Calu3 (cell line): ENCODE measurements at regions not wholly inside any gene's neighbourhood (a gene's known extent, or its start where the extent isn't known, plus 50 kb on each side); places are given as distances from the start of the nearest gene placed in this dataset.

Experiments
- BruUV-seq: library from RNA; stranded (reverse); fragments of 400-500 nt; replicated peaks from 2 replicates; lab custom pipeline; 2021; lab: Mats Ljungman, UMichigan
- CTCF ChIA-PET: fragments of 300-600 bp; sonication (Branson Sonifier 250); formaldehyde crosslinking; loops from one replicate; lab custom pipeline; 2022; ENCODE audit warnings: antibody characterized with exemption; lab: Charles Lee
- DNase-seq: peaks from one replicate; pipeline ENCODE4 v3.0.0; 2022
- H3K27ac Mint-ChIP-seq: one replicate; pipeline ENCODE4 v1.8.0; 2022; ENCODE audit warnings: mixed read lengths; ENCODE audit not compliant: unreplicated experiment
- H3K27me3 Mint-ChIP-seq: one replicate; pipeline ENCODE4 v1.8.0; 2022; ENCODE audit warnings: mixed read lengths; ENCODE audit not compliant: unreplicated experiment
- H3K36me3 Mint-ChIP-seq: one replicate; pipeline ENCODE4 v1.8.0; 2022; ENCODE audit warnings: mild to moderate bottlenecking, moderate library complexity, mixed read lengths; ENCODE audit not compliant: insufficient read depth, unreplicated experiment
- H3K4me1 Mint-ChIP-seq: one replicate; pipeline ENCODE4 v1.8.0; 2022; ENCODE audit warnings: mild to moderate bottlenecking, low read depth, mixed read lengths; ENCODE audit not compliant: unreplicated experiment
- H3K4me3 Mint-ChIP-seq: one replicate; pipeline ENCODE4 v1.8.0; 2022; ENCODE audit warnings: mild to moderate bottlenecking, low read depth, moderate library complexity, mixed read lengths; ENCODE audit not compliant: unreplicated experiment
- H3K9me3 Mint-ChIP-seq: one replicate; pipeline ENCODE4 v1.8.0; 2022; ENCODE audit warnings: low read depth, mixed read lengths; ENCODE audit not compliant: unreplicated experiment
- CTCF ChIP-seq: fragments of 200-600 bp; IDR thresholded peaks from one replicate; pipeline ENCODE4 v1.8.0; 2022; ENCODE audit warnings: antibody characterized with exemption; ENCODE audit not compliant: unreplicated experiment
- intact Hi-C: fragments of 100-400 bp; cut with micrococcal nuclease; formaldehyde crosslinking; loops from one replicate; pipeline ENCODE4 v1.10.0; 2022; ENCODE audit not compliant: unreplicated experiment

GRCh38 chr10:3355536-3355935 is 183.0 kb upstream of the PITRM1 start:
- Mint-ChIP-seq H3K4me1 (no peaks in the 10 kb centered on the region), H3K4me3 (no peak overlapping the region)
- CTCF ChIA-PET = no interaction called here

GRCh38 chr10:3354174-3354900 is 181.8 kb upstream of the PITRM1 start:
- Mint-ChIP-seq H3K27me3 (peaks cover 22% of the 10 kb centered on the region), H3K27ac (no peak overlapping the region), H3K4me3 (no peak overlapping the region), H3K4me1 (no peaks in the 10 kb centered on the region), H3K9me3 (peaks cover 3% of the 10 kb centered on the region), H3K36me3 (no peaks in the 10 kb centered on the region)
- TF ChIP-seq CTCF = no peak
- CTCF ChIA-PET = no interaction called here
- intact Hi-C loops = no loop called here
- DNase-seq = no peak
- no TSS peak for BruUV-seq

More at GRCh38 chr10:3355536-3355935, 183.0 kb upstream of the PITRM1 start:
- no TSS peak for BruUV-seq
- Mint-ChIP-seq H3K9me3 (peaks cover 5% of the 10 kb centered on the region), H3K27ac (no peak overlapping the region), H3K36me3 (no peaks in the 10 kb centered on the region), H3K27me3 (peaks cover 11% of the 10 kb centered on the region)
- no peak for TF ChIP-seq CTCF
- DNase-seq = no peak
- intact Hi-C loops = no loop called here

DNA sequence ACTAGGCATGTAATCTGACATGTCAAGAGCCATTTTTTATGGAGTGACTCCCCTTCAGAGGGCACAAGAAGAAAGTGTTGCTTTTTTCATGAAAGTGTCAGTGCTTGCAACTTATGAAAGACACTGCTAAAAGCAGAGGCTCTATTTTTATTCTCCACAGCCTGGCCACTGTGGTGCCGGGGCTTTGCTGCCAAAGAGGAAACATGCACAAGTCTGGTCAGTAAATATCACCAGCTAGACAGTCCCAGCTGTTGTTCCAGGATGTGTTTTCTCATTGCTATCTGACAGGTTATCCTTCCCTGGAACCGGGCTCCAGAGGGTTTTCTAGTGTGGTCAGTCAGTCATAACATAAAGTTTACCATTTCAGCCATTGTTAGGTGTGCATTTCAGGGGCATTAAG is 180.7 kb upstream of the PITRM1 start:
- CTCF ChIA-PET = no interaction called here
- no peak overlapping the region for H3K27ac Mint-ChIP-seq
- H3K36me3 Mint-ChIP-seq = no peaks in the 10 kb centered on the region
- no peak for DNase-seq
- intact Hi-C loops = no loop called here
- peaks cover 3% of the 10 kb centered on the region for H3K9me3 Mint-ChIP-seq
- H3K4me1 Mint-ChIP-seq = no peaks in the 10 kb centered on the region
- no peak overlapping the region for H3K4me3 Mint-ChIP-seq
- no TSS peak for BruUV-seq
- peaks cover 22% of the 10 kb centered on the region for H3K27me3 Mint-ChIP-seq
- TF ChIP-seq CTCF = no peak

- no peak for TF ChIP-seq CTCF
- Mint-ChIP-seq H3K27me3 (peaks cover 27% of the 10 kb centered on the region), H3K4me3 (no peak overlapping the region), H3K9me3 (peaks cover 3% of the 10 kb centered on the region), H3K4me1 (no peaks in the 10 kb centered on the region), H3K27ac (no peak overlapping the region), H3K36me3 (no peaks in the 10 kb centered on the region)
- no TSS peak for BruUV-seq
- intact Hi-C loops = no loop called here
- no peak for DNase-seq
- CTCF ChIA-PET = no interaction called here
Observed at GRCh38 chr10:3350617-3351258, 178.2 kb upstream of the PITRM1 start.
